HCT116 (cell line): ENCODE measurements at regions not wholly inside any gene's neighbourhood (a gene's known extent, or its start where the extent isn't known, plus 50 kb on each side); places are given as distances from the start of the nearest gene placed in this dataset.
A peak's percentile ranks its signal among the peaks of the same experiment; 100 is the strongest.

Experiments used
- ATAC-seq: fragments of 200-7000 bp; cut with Tn5 transposase; 2 replicates; pipeline ENCODE4 v1.9.1; 2020; ENCODE audit warnings: mild to moderate bottlenecking, moderate library complexity
- BruUV-seq: library from RNA; stranded (reverse); fragments of 400-500 nt; replicated peaks from 2 replicates; lab custom pipeline; 2021; lab: Mats Ljungman, UMichigan
- CTCF ChIA-PET: fragments of 300-600 bp; sonication (Branson Sonifier 250); formaldehyde crosslinking; loops from one replicate; lab custom pipeline; 2021; ENCODE audit warnings: antibody characterized with exemption; lab: Charles Lee
- POLR2A ChIA-PET: fragments of 300-600, 350-600 bp; sonication (Branson Sonifier 250); formaldehyde crosslinking; loops from one replicate; lab custom pipeline; 2021; ENCODE audit warnings: antibody characterized with exemption; lab: Charles Lee
- RAD21 ChIA-PET, 2 experiments: fragments of 300-600 bp; sonication (Branson Sonifier 250); formaldehyde crosslinking; loops; one replicate each; lab custom pipeline; 2023; ENCODE audit warnings: low total read pairs in 2 of 2; ENCODE audit not compliant: uncharacterized antibody in 2 of 2, unreplicated experiment in 2 of 2, low non-redundant PET in 1 of 2; lab: Charles Lee
- DNase-seq: peaks from one replicate; pipeline ENCODE4 v3.0.0-alpha.2; 2010; ENCODE audit warnings: low read depth, low spot score
- H2AFZ ChIP-seq: fragments of 200-600 bp; shearing (Covaris generic), sonication (generic); 2 replicates; pipeline ENCODE4 v1.6.1; 2017; ENCODE audit warnings: low read depth, mixed run types, mixed read lengths, antibody characterized with exemption, low read length; ENCODE audit not compliant: poor library complexity, severe bottlenecking
- H3K27ac ChIP-seq: 2 replicates; pipeline ENCODE4 v1.5.1; 2012; ENCODE audit warnings: low read depth, low read length
- H3K27me3 ChIP-seq: fragments of 200-600 bp; sonication (generic); 2 replicates; pipeline ENCODE4 v1.6.1; 2016; ENCODE audit warnings: mixed run types, low read length, mixed read lengths; ENCODE audit not compliant: insufficient read depth
- H3K36me3 ChIP-seq, 2 experiments: fragments of 200-500 bp in 1 of 2; fragments of 200-600 bp in 1 of 2; sonication (Bioruptor generic) in 1 of 2; sonication (generic) in 1 of 2; 2 replicates each; pipeline versions ENCODE4 v1.5.1 to v1.6.1; 2014 to 2016; ENCODE audit warnings: low read length in 2 of 2, inconsistent platforms in 1 of 2, mixed read lengths in 1 of 2, mixed run types in 1 of 2; ENCODE audit not compliant: insufficient read depth in 2 of 2, control insufficient read depth in 1 of 2
- H3K4me1 ChIP-seq, 2 experiments: fragments of 200-600 bp in 1 of 2; sonication (generic) in 1 of 2; 2 replicates each; pipeline versions ENCODE4 v1.5.1 to v1.6.1; 2012 to 2017; ENCODE audit warnings: low read length in 2 of 2, inconsistent platforms in 1 of 2, mild to moderate bottlenecking in 1 of 2, mixed read lengths in 1 of 2, mixed run types in 1 of 2, moderate library complexity in 1 of 2; ENCODE audit not compliant: insufficient read depth in 2 of 2, control insufficient read depth in 1 of 2
- H3K4me2 ChIP-seq: fragments of 200-600 bp; sonication (generic); 2 replicates; pipeline ENCODE4 v1.6.1; 2017; ENCODE audit warnings: mixed run types, low read length, mixed read lengths
- H3K4me3 ChIP-seq, 2 experiments: fragments of 200-600 bp in 1 of 2; sonication (generic) in 1 of 2; replicated peaks in 1 of 2; 2 replicates each; pipeline ENCODE4 v1.5.1; 2011 to 2016; ENCODE audit warnings: low read length in 2 of 2, control low read depth in 1 of 2, low read depth in 1 of 2, mild to moderate bottlenecking in 1 of 2, mixed read lengths in 1 of 2, mixed run types in 1 of 2
- H3K79me2 ChIP-seq: fragments of 200-600 bp; sonication (generic); 2 replicates; pipeline ENCODE4 v1.6.1; 2017; ENCODE audit warnings: mild to moderate bottlenecking, mixed run types, low read length, moderate library complexity, mixed read lengths; ENCODE audit not compliant: insufficient read depth
- H3K9ac ChIP-seq: fragments of 200-600 bp; sonication (generic); 2 replicates; pipeline ENCODE4 v1.6.1; 2016; ENCODE audit warnings: low read length, mixed read lengths
- H3K9me2 ChIP-seq: fragments of 200-600 bp; sonication (generic), shearing (Covaris generic); 2 replicates; pipeline ENCODE4 v1.6.1; 2017; ENCODE audit warnings: mixed run types, mild to moderate bottlenecking, moderate library complexity; ENCODE audit not compliant: insufficient read depth
- H3K9me3 ChIP-seq, 2 experiments: fragments of 200-500 bp in 1 of 2; fragments of 200-600 bp in 1 of 2; sonication (Bioruptor generic) in 1 of 2; sonication (generic) in 1 of 2; 2 replicates each; pipeline ENCODE4 v1.6.1; 2014 to 2017; ENCODE audit warnings: low read length in 2 of 2, mixed read lengths in 2 of 2, inconsistent platforms in 1 of 2, low read depth in 1 of 2, mild to moderate bottlenecking in 1 of 2, mixed run types in 1 of 2, moderate library complexity in 1 of 2; ENCODE audit not compliant: control insufficient read depth in 1 of 2, insufficient read depth in 1 of 2
- H4K20me1 ChIP-seq: fragments of 200-600 bp; sonication (generic), shearing (Covaris generic); 2 replicates; pipeline ENCODE4 v1.6.1; 2017; ENCODE audit warnings: mixed run types, mild to moderate bottlenecking, moderate library complexity; ENCODE audit not compliant: insufficient read depth
- ATF3 ChIP-seq: IDR thresholded peaks from 2 replicates; pipeline ENCODE4 v1.6.1; 2012
- CTCF ChIP-seq, 3 experiments: fragments of 200-600 bp in 1 of 3; sonication (generic) in 1 of 3; IDR thresholded peaks in 2 of 3; conservative IDR thresholded peaks in 1 of 3; 2 replicates each; pipeline ENCODE4 v1.5.1; 2012 to 2017; ENCODE audit warnings: low read depth in 2 of 3, low read length in 2 of 3, antibody characterized with exemption in 1 of 3, borderline replicate concordance in 1 of 3, control low read depth in 1 of 3, mild to moderate bottlenecking in 1 of 3, mixed read lengths in 1 of 3, mixed run types in 1 of 3, moderate library complexity in 1 of 3; ENCODE audit not compliant: insufficient read depth in 1 of 3
- EGR1 ChIP-seq: IDR thresholded peaks from 2 replicates; pipeline ENCODE4 v1.6.1; 2012; ENCODE audit warnings: low read depth
- JUND ChIP-seq: IDR thresholded peaks from 2 replicates; pipeline ENCODE4 v1.6.1; 2012
- MAX ChIP-seq: IDR thresholded peaks from 2 replicates; pipeline ENCODE4 v1.6.1; 2012
- POLR2AphosphoS5 ChIP-seq: IDR thresholded peaks from 2 replicates; pipeline ENCODE4 v1.6.1; 2011; ENCODE audit warnings: mild to moderate bottlenecking, low read depth, low read length, moderate library complexity
- RAD21 ChIP-seq: IDR thresholded peaks from 2 replicates; pipeline ENCODE4 v1.6.1; 2012; ENCODE audit warnings: low read depth, mild to moderate bottlenecking
- REST ChIP-seq: IDR thresholded peaks from 2 replicates; pipeline ENCODE4 v1.6.1; 2012; ENCODE audit warnings: low read depth
- intact Hi-C: fragments of 100-400 bp; cut with micrococcal nuclease; formaldehyde crosslinking; loops from 2 replicates; pipeline ENCODE4 v1.10.0; 2022

GRCh38 chr3:30131191-30131590, 475.2 kb upstream of the TGFBR2 start:
- H4K20me1 ChIP-seq, result no peaks in the 10 kb centered on the region
- no peak for DNase-seq
- ATAC-seq, result no peak
- no peak for TF ChIP-seq RAD21
- no peak for TF ChIP-seq ATF3
- TF ChIP-seq POLR2AphosphoS5, result no peak
- TF ChIP-seq MAX, result no peak
- no peak for TF ChIP-seq EGR1
- TF ChIP-seq REST, result no peak
- H3K9me2 ChIP-seq, result no peaks in the 10 kb centered on the region
- no peaks in the 10 kb centered on the region for H3K79me2 ChIP-seq
- H2AFZ ChIP-seq, result no peak overlapping the region
- no peak overlapping the region for H3K27ac ChIP-seq
- ChIA-PET POLR2A (no interaction called here), RAD21 (no interaction called here), CTCF (no interaction called here)
- no peaks in the 10 kb centered on the region for H3K27me3 ChIP-seq
- H3K4me1 ChIP-seq, result no peaks in the 10 kb centered on the region
- no peaks in the 10 kb centered on the region for H3K9me3 ChIP-seq
- H3K4me2 ChIP-seq, result no peak overlapping the region
- intact Hi-C loops, result no loop called here
- no peak overlapping the region for H3K9ac ChIP-seq
- no TSS peak for BruUV-seq
- H3K36me3 ChIP-seq, result no peaks in the 10 kb centered on the region
- H3K4me3 ChIP-seq, result no peak overlapping the region

- POLR2A ChIA-PET, result no interaction called here
- ATAC-seq (no peak), DNase-seq (no peak)
- H3K4me2 ChIP-seq, result no peak overlapping the region
- H3K36me3 ChIP-seq, result no peaks in the 10 kb centered on the region
- H3K9me3 ChIP-seq, result no peaks in the 10 kb centered on the region
- TF ChIP-seq CTCF (IDR thresholded peaks at IDR 0.05 in 2 of 3, conservative IDR thresholded peaks at IDR 0.05 in 1 of 3; ENCODE audit: borderline replicate concordance in 1 of 3, insufficient read depth in 1 of 3, low read depth in 2 of 3, low read length in 2 of 3) (peak in 1 of 3 experiments; percentile 12; a peak in 1 of 6 replicates), RAD21 (peak; percentile 7; the same call in 1 of the 2 replicates), JUND (no peak), REST (no peak)
- H3K4me1 ChIP-seq, result no peaks in the 10 kb centered on the region
- intact Hi-C loops, result no loop called here
- BruUV-seq, result no TSS peak
- no peak overlapping the region for H3K27ac ChIP-seq
- CTCF ChIA-PET, result interaction anchor here (0.9 kb wide), 1 partner anchor 64 kb away, joined by 3 read pairs; no protein-coding TSS in a partner anchor
- H3K9me2 ChIP-seq, result no peaks in the 10 kb centered on the region
- no peak overlapping the region for H3K9ac ChIP-seq
- no peaks in the 10 kb centered on the region for H3K27me3 ChIP-seq
- no peaks in the 10 kb centered on the region for H3K79me2 ChIP-seq
- H2AFZ ChIP-seq, result no peak overlapping the region
- RAD21 ChIA-PET, result no interaction called here
- H4K20me1 ChIP-seq, result no peaks in the 10 kb centered on the region
- H3K4me3 ChIP-seq, result no peak overlapping the region
Measured at GRCh38 chr3:30135190-30135589, 471.2 kb upstream of the TGFBR2 start.
